ENCODE measurements at regions not wholly inside any gene's neighbourhood (a gene's known extent, or its start where the extent isn't known, plus 50 kb on each side); places are given as distances from the start of the nearest gene placed in this dataset.
A peak's percentile ranks its signal among the peaks of the same experiment; 100 is the strongest.

DNA sequence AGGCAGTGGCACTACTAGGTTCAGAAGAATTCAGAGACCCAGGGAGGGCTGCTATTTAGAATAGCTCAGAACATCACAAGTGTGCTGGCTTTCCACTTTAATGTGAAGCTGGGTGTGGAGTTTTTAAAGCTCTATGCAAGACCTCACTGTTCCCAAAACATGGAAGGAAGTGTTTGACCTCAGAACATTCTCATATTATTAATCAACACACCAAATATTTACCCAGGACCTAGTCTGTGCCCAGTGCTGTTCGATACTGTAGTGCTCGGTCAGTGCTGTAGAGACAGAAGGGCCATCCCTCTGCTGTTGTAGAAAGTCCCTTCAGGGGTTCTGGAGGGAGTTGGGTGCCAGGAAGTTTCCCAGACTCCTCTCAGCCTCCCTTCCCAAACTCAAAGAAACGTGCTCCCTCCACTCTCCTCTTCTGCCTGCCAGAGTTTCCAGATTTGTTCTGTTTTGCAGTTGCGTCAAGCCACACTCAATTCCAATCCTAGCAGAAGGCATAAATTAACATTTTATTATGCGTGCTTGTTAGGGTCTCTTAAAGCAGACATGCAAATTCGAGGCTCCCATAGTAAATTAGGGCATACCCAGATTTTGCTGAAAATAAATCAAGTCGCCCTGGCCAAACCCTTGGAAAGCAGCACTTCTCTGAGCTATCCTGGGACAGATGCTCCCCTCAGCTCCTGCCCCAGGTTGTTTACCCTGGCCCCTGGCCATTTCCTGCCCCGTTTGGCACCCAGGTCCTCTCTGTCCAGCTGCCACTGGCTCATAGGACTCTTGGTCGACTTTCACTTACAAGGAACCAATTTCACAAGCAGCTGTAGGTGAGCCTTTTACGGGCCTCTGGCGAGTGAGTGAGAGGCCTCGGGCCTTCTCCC lies 248.6 kb downstream of the HIVEP2 start:
- Histone ChIP-seq H3K4me3 (no peak overlapping the region), H3K9ac (no peak overlapping the region), H3K27me3 (no peaks in the 10 kb centered on the region), H3K27ac (no peak overlapping the region), H3K4me1 (peaks cover 0 to 55% (median 19%) of the 10 kb centered on the region in 10 experiments; a peak in 12 of 20 replicates), H3K9me3 (replicated peaks in 1 of 11) (no peaks in the 10 kb centered on the region), H4K20me1 (no peaks in the 10 kb centered on the region), H3K4me2 (no peak overlapping the region), H3K36me3 (no peaks in the 10 kb centered on the region)
- TF ChIP-seq Cebpa-rat (IDR thresholded peaks at IDR 0.05) = no peak

DNA sequence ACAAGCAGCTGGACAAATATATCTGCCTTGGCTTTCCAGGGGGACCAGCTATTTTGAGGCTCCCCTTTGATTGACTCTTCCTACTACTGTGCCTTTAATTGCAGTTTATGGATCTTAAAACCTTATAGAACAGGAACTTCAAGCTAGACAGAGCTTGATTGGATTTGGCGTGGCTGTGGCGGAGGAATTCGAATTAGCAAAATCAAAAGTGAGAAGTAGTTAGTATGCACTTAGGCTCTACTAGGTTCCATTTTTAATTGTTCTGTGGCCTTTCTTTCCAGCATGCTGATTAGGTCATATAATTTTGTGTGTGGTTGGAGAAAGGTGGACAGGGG lies 248.0 kb downstream of the HIVEP2 start:
- Histone ChIP-seq H3K4me2 (no peak overlapping the region), H3K9ac (no peak overlapping the region), H4K20me1 (no peaks in the 10 kb centered on the region), H3K27ac (no peak overlapping the region), H3K4me1 (peaks cover 3 to 61% (median 24%) of the 10 kb centered on the region in 10 experiments; a peak in 16 of 20 replicates), H3K36me3 (no peaks in the 10 kb centered on the region), H3K4me3 (no peak overlapping the region), H3K27me3 (no peaks in the 10 kb centered on the region), H3K9me3 (replicated peaks in 1 of 11) (no peaks in the 10 kb centered on the region)
- TF ChIP-seq Cebpa-rat (IDR thresholded peaks at IDR 0.05) = no peak

DNA sequence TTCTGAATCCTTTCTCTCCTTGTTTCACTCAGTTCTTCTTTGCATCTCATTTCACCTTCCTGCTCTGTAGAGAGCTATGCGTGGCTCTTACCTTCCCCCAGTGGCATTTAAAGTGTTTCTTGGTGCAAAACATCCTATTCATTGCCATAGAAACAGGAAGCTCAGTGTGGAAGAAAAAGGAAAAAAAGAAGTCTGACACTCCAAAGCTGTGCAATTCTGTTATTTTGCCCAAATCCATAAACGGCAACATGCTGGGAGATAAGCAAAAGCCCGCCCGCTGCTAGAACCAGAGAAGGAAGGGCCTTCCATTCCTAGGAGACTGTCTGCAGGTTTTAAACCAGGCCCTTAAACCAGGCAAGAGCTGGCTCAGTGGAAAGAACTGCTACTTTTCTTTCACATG lies 247.1 kb downstream of the HIVEP2 start:
- Histone ChIP-seq H3K4me1 (peaks cover 11 to 70% (median 33%) of the 10 kb centered on the region in 10 experiments), H3K9ac (no peak overlapping the region), H3K9me3 (replicated peaks in 1 of 11) (no peaks in the 10 kb centered on the region), H3K4me2 (peak overlapping the region in 2 of 11 experiments; percentile 23 to 31; a peak in 3 of 22 replicates), H4K20me1 (no peaks in the 10 kb centered on the region), H3K36me3 (no peaks in the 10 kb centered on the region), H3K27ac (no peak overlapping the region), H3K27me3 (no peaks in the 10 kb centered on the region), H3K4me3 (no peak overlapping the region)
- TF ChIP-seq Cebpa-rat (IDR thresholded peaks at IDR 0.05) = no peak

DNA sequence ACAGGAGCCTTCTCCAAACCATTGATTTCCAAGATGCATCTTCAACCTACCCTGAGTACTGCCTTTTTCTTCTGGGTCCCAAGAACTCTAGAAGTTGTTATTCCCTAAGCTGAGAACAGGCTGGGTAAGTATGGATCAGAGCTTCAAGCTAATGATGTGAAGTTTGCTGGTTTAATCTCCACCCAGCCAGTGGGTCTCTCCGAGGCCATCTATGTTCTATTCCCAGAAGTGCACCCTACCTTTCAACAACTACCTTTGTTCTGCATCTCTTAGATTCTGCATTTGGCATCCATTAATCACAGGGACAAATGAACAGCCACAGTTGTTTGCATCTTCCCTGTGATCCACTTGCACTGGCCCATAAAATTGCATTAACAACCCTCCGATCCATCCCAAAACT lies 246.2 kb downstream of the HIVEP2 start:
- Histone ChIP-seq H3K9ac (no peak overlapping the region), H3K27me3 (no peaks in the 10 kb centered on the region), H3K36me3 (no peaks in the 10 kb centered on the region), H3K4me3 (no peak overlapping the region), H3K27ac (no peak overlapping the region), H3K4me1 (peaks cover 8 to 71% (median 33%) of the 10 kb centered on the region in 10 experiments), H3K9me3 (replicated peaks in 1 of 11) (no peaks in the 10 kb centered on the region), H4K20me1 (no peaks in the 10 kb centered on the region), H3K4me2 (peak overlapping the region in 2 of 11 experiments; percentile 74 to 81; a peak in 2 of 22 replicates)
- no peak for TF ChIP-seq Cebpa-rat (IDR thresholded peaks at IDR 0.05)

DNA sequence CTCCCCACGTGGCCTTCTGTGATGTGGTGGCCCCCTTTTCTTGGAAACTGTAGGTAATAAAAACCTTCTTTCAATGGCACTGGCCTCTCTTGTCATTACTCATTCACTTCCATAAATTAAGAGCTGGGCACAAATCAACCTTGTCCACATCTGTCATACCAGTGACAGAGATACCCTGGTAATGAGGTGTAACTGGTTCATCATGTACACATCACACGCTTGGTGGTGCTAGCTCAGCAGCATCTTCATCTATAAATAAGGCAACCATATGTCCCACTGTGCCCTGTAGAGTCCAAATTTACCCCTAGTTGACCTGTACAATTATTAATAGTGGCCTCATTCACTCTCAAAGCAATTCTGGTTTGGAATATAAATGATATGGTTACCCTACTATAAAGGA lies 245.6 kb downstream of the HIVEP2 start:
- Histone ChIP-seq H4K20me1 (no peaks in the 10 kb centered on the region), H3K27me3 (no peaks in the 10 kb centered on the region), H3K9me3 (replicated peaks in 1 of 11) (no peaks in the 10 kb centered on the region)

DNA sequence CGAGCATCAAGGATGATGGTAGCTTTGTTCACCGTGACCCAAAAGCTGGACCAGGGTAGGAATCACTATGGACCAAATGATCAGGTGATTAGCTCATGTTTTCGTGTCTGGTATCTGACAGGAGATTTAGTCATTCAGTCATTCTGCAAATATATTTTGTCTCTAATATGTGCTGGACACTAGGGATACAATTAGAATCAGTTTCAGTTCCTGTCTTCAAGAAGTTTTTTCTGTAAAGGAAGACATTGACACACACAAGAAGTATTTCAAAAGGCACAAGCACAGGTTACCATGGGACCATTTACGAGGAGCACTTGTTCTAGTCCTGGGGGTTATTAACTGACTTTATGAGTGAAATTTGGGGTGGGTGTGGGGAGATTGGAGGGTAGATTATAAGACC lies 244.9 kb downstream of the HIVEP2 start:
- Histone ChIP-seq H3K9ac (no peak overlapping the region), H3K4me3 (no peak overlapping the region), H3K27me3 (no peaks in the 10 kb centered on the region), H3K4me1 (peaks cover 8 to 71% (median 33%) of the 10 kb centered on the region in 10 experiments), H4K20me1 (no peaks in the 10 kb centered on the region), H3K4me2 (peak overlapping the region in 6 of 11 experiments; percentile 12 to 81 (median 61); a peak in 10 of 22 replicates), H3K36me3 (no peaks in the 10 kb centered on the region), H3K9me3 (replicated peaks in 1 of 11) (no peaks in the 10 kb centered on the region), H3K27ac (peak overlapping the region in 2 of 11 experiments; percentile 19 to 66; a peak in 4 of 22 replicates)
- no peak for TF ChIP-seq Cebpa-rat (IDR thresholded peaks at IDR 0.05)

More for the DNA sequence above, 245.6 kb downstream of the HIVEP2 start:
- Histone ChIP-seq H3K4me2 (peak overlapping the region in 4 of 11 experiments; percentile 59 to 81 (median 68); a peak in 8 of 22 replicates), H3K9ac (no peak overlapping the region), H3K4me1 (peaks cover 8 to 68% (median 31%) of the 10 kb centered on the region in 10 experiments), H3K4me3 (no peak overlapping the region), H3K36me3 (no peaks in the 10 kb centered on the region), H3K27ac (peak overlapping the region in 2 of 11 experiments; percentile 19 to 24; a peak in 2 of 22 replicates)
- no peak for TF ChIP-seq Cebpa-rat (IDR thresholded peaks at IDR 0.05)

DNA sequence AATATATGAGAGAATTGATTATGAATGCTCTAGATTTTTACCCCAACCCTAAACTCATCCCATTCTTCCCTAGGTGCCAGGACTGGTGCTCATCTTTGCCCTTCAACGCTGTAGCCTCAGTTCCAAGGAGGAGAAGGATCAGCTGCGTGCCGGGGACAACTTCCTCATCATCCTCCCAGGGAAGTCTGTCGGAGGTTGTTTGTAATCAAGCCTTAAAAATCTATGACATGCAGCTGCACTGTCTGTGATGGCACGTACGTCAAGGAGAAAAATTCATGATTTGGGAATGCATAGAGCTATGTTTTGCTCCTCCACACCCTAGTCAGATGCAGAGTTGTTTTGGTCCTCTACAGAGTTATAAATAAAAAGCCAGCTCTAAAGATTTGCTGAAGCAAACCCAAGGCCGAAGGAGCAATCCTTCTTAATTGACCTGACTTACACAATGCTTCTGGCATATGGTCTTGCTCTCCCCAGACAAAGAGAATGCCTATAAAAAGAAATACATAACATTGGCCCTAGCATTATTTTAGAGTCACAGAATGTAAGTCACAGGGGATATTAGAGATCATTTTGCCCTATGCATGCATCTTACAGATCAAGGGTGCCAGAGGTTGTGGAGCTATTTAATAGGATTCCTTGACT lies 244.2 kb downstream of the HIVEP2 start:
- no peak for TF ChIP-seq Cebpa-rat (IDR thresholded peaks at IDR 0.05)
- peaks cover 8 to 78% (median 39%) of the 10 kb centered on the region in 10 experiments for H3K4me1 ChIP-seq
- no peaks in the 10 kb centered on the region for H4K20me1 ChIP-seq
- no peaks in the 10 kb centered on the region for H3K9me3 ChIP-seq (replicated peaks in 1 of 11)
- H3K36me3 ChIP-seq = no peaks in the 10 kb centered on the region
- H3K4me2 ChIP-seq = peak overlapping the region in 5 of 11 experiments; percentile 45 to 81 (median 67); a peak in 9 of 22 replicates
- no peaks in the 10 kb centered on the region for H3K27me3 ChIP-seq
- H3K9ac ChIP-seq = no peak overlapping the region
- H3K27ac ChIP-seq = peak overlapping the region in 2 of 11 experiments; percentile 9 to 66; a peak in 4 of 22 replicates
- no peak overlapping the region for H3K4me3 ChIP-seq
